Esophagus squamous epithelium (tissue), 4 donors: ENCODE measurements at regions not wholly inside any gene's neighbourhood (a gene's known extent, or its start where the extent isn't known, plus 50 kb on each side); places are given as distances from the start of the nearest gene placed in this dataset.

Experiments
- POLR2A ChIP-seq, 4 donors: fragments of 450-650 bp; IDR thresholded peaks; one replicate each; pipeline ENCODE4 v1.6.1; 2017; ENCODE audit warnings: antibody characterized with exemption in 4 of 4, mild to moderate bottlenecking in 4 of 4, moderate library complexity in 3 of 4
- TF ChIP-seq, protein P1 (sequence below), 6 experiments: fragments of 450-650 bp in 4 of 6; fragments of 200-600 bp in 2 of 6; sonication (generic) in 2 of 6; IDR thresholded peaks; one replicate each; pipeline ENCODE4 v1.5.1; 2016 to 2019; ENCODE audit warnings: antibody characterized with exemption in 6 of 6, mild to moderate bottlenecking in 4 of 6, moderate library complexity in 4 of 6

DNA sequence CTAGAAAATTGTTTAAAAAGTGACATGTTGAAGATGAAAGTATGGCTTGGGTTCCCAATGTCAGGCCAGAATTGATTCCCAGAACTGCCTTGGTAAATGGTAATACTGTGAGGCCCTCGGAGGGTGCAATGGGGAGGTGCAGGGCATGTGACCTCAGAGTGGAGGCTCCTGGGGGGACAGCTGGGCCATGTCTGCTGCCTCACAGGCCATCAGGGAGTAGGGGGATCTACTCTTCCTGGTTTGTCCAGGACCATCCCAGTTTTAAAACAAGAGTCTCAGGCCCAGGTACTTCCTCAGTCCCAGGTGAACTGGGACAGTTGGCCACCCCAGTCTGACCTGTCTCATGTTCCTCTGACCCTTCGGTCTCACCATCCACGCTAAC is 55.3 kb upstream of the SNX9 start:
- TF ChIP-seq, protein P1, sequence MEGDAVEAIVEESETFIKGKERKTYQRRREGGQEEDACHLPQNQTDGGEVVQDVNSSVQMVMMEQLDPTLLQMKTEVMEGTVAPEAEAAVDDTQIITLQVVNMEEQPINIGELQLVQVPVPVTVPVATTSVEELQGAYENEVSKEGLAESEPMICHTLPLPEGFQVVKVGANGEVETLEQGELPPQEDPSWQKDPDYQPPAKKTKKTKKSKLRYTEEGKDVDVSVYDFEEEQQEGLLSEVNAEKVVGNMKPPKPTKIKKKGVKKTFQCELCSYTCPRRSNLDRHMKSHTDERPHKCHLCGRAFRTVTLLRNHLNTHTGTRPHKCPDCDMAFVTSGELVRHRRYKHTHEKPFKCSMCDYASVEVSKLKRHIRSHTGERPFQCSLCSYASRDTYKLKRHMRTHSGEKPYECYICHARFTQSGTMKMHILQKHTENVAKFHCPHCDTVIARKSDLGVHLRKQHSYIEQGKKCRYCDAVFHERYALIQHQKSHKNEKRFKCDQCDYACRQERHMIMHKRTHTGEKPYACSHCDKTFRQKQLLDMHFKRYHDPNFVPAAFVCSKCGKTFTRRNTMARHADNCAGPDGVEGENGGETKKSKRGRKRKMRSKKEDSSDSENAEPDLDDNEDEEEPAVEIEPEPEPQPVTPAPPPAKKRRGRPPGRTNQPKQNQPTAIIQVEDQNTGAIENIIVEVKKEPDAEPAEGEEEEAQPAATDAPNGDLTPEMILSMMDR (IDR thresholded peaks at IDR 0.05) = no peak
- TF ChIP-seq POLR2A (IDR thresholded peaks at IDR 0.05) = no peak
